Stomach (tissue), 8 donors: ENCODE measurements at regions not wholly inside any gene's neighbourhood (a gene's known extent, or its start where the extent isn't known, plus 50 kb on each side); places are given as distances from the start of the nearest gene placed in this dataset.

Source experiments
- DNase-seq, 2 donors: peaks; one replicate each; pipeline versions ENCODE4 v3.0.0 to v3.0.0-alpha.2; 2013 to 2019
- H3K27ac ChIP-seq, 5 donors: fragments of 200-600 bp in 4 of 5; sonication (generic) in 4 of 5; one replicate each; pipeline ENCODE4 v1.5.1; 2013 to 2019; ENCODE audit warnings: mild to moderate bottlenecking in 1 of 5, moderate library complexity in 1 of 5
- H3K27me3 ChIP-seq, 3 donors: fragments of 200-600 bp; sonication (generic); one replicate each; pipeline ENCODE4 v1.5.1; 2017 to 2019; ENCODE audit warnings: mixed run types in 1 of 3
- H3K36me3 ChIP-seq, 4 donors: fragments of 200-600 bp; sonication (generic); 1 replicate in 3 of 4; 2 replicates in 1 of 4; pipeline ENCODE4 v1.5.1; 2016 to 2019
- H3K4me1 ChIP-seq, 4 donors: fragments of 200-600 bp; sonication (generic); one replicate each; pipeline ENCODE4 v1.5.1; 2016 to 2019
- H3K4me3 ChIP-seq, 4 donors: fragments of 200-600 bp; sonication (generic) in 3 of 4; one replicate each; pipeline ENCODE4 v1.5.1; 2016 to 2019; ENCODE audit warnings: mild to moderate bottlenecking in 1 of 4
- H3K9me3 ChIP-seq, 4 donors: fragments of 200-600 bp; sonication (generic); one replicate each; pipeline ENCODE4 v1.5.1; 2016 to 2019
- CTCF ChIP-seq, 7 experiments: fragments of 450-650 bp in 4 of 7; fragments of 200-600 bp in 3 of 7; sonication (generic) in 3 of 7; IDR thresholded peaks; one replicate each; pipeline ENCODE4 v1.5.1; 2016 to 2019; ENCODE audit warnings: antibody characterized with exemption in 7 of 7, control low read depth in 2 of 7, mild to moderate bottlenecking in 1 of 7
- EP300 ChIP-seq: sonication (generic); formaldehyde crosslinking; IDR thresholded peaks from one replicate; pipeline ENCODE4 v1.6.1; 2017; ENCODE audit warnings: antibody characterized with exemption
- POLR2A ChIP-seq, 4 donors: fragments of 450-650 bp; IDR thresholded peaks; one replicate each; pipeline ENCODE4 v1.6.1; 2016; ENCODE audit warnings: antibody characterized with exemption in 4 of 4, control low read depth in 2 of 4, mild to moderate bottlenecking in 1 of 4, moderate library complexity in 1 of 4
- POLR2AphosphoS5 ChIP-seq, 3 donors: sonication (generic); formaldehyde crosslinking; IDR thresholded peaks; one replicate each; pipeline ENCODE4 v1.6.1; 2016; ENCODE audit warnings: antibody characterized with exemption in 3 of 3
- WGBS, 5 donors: extraction: QIAGEN DNeasy Blood & Tissue Kit in 3 of 5; methylation state at CpG; one replicate each; pipeline versions ENCODE4 v1.1.5 to v1.1.7; 2013 to 2018; 5-methylcytosine and 5-hydroxymethylcytosine counted together
- intact Hi-C: fragments of 100-400 bp; cut with DNase I; formaldehyde crosslinking; loops from one replicate; pipeline ENCODE4 v1.15.1; 2023; ENCODE audit warnings: low total_unique reads
- donor health status: healthy with polysubstance abuse.
- donor health status: Bipolar disorder and iron deficiency.
- donor health status: healthy.

GRCh38 chr13:63010072-63010658, 1594.5 kb upstream of the PCDH20 start:
- peaks cover 0 to 47% (median 25%) of the 10 kb centered on the region in 4 donors for H3K9me3 ChIP-seq
- H3K36me3 ChIP-seq: no peaks in the 10 kb centered on the region
- H3K4me1 ChIP-seq: no peaks in the 10 kb centered on the region
- H3K27ac ChIP-seq: no peak overlapping the region
- no peak overlapping the region for H3K4me3 ChIP-seq
- no peaks in the 10 kb centered on the region for H3K27me3 ChIP-seq
- no peak for TF ChIP-seq CTCF (IDR thresholded peaks at IDR 0.05)
- intact Hi-C loops: no loop called here
- DNase-seq: no peak

- TF ChIP-seq EP300 (no peak), POLR2A (IDR thresholded peaks at IDR 0.05) (no peak), CTCF (IDR thresholded peaks at IDR 0.05) (no peak), POLR2AphosphoS5 (IDR thresholded peaks at IDR 0.05) (no peak)
- H3K9me3 ChIP-seq: peaks cover 0 to 39% (median 30%) of the 10 kb centered on the region in 4 donors
Measured at GRCh38 chr13:63005625-63006024, 1590.0 kb upstream of the PCDH20 start.

GRCh38 chr13:62997696-62998095, 1582.0 kb upstream of the PCDH20 start:
- 79 to 100% (median 92%) methylated on average over 1 of the region's 1 CpG for WGBS, 5 donors
- intact Hi-C loops: no loop called here
- Histone ChIP-seq H3K36me3 (no peaks in the 10 kb centered on the region), H3K9me3 (peaks cover 0 to 8% (median 5%) of the 10 kb centered on the region in 4 donors), H3K4me1 (no peaks in the 10 kb centered on the region), H3K4me3 (no peak overlapping the region), H3K27me3 (no peaks in the 10 kb centered on the region), H3K27ac (no peak overlapping the region)
- DNase-seq: no peak
- no peak for TF ChIP-seq POLR2A (IDR thresholded peaks at IDR 0.05)
- TF ChIP-seq POLR2AphosphoS5 (IDR thresholded peaks at IDR 0.05): no peak
- no peak for TF ChIP-seq EP300
- no peak for TF ChIP-seq CTCF (IDR thresholded peaks at IDR 0.05)

More at GRCh38 chr13:63005625-63006024, 1590.0 kb upstream of the PCDH20 start:
- Histone ChIP-seq H3K4me3 (no peak overlapping the region), H3K36me3 (no peaks in the 10 kb centered on the region), H3K27me3 (no peaks in the 10 kb centered on the region), H3K27ac (no peak overlapping the region), H3K4me1 (no peaks in the 10 kb centered on the region)
- DNase-seq: no peak
- intact Hi-C loops: no loop called here

GRCh38 chr13:62997038-62997599, 1581.5 kb upstream of the PCDH20 start:
- intact Hi-C loops: no loop called here
- TF ChIP-seq POLR2AphosphoS5 (IDR thresholded peaks at IDR 0.05) (no peak), POLR2A (IDR thresholded peaks at IDR 0.05) (no peak), EP300 (no peak), CTCF (IDR thresholded peaks at IDR 0.05) (no peak)

More at GRCh38 chr13:62997038-62997599, 1581.5 kb upstream of the PCDH20 start:
- H3K36me3 ChIP-seq: no peaks in the 10 kb centered on the region
- H3K4me1 ChIP-seq: no peaks in the 10 kb centered on the region
- H3K27me3 ChIP-seq: no peaks in the 10 kb centered on the region
- H3K4me3 ChIP-seq: no peak overlapping the region
- no peak for DNase-seq
- 65 to 85% (median 75%) methylated on average over 2 of the region's 2 CpGs for WGBS, 5 donors
- no peak overlapping the region for H3K27ac ChIP-seq
- H3K9me3 ChIP-seq: peaks cover 0 to 6% (median 4%) of the 10 kb centered on the region in 4 donors
